Gastrocnemius medialis (tissue), 4 donors: ENCODE measurements at regions not wholly inside any gene's neighbourhood (a gene's known extent, or its start where the extent isn't known, plus 50 kb on each side); places are given as distances from the start of the nearest gene placed in this dataset.

ENCODE experiments used
- POLR2A ChIP-seq, 2 donors: fragments of 450-650 bp; IDR thresholded peaks; one replicate each; pipeline ENCODE4 v1.6.1; 2017; ENCODE audit warnings: antibody characterized with exemption in 2 of 2, mild to moderate bottlenecking in 2 of 2, moderate library complexity in 2 of 2
- TF ChIP-seq, protein P1 (sequence below), 5 experiments: fragments of 450-650 bp in 3 of 5; fragments of 200-600 bp in 2 of 5; sonication (generic) in 2 of 5; IDR thresholded peaks in 4 of 5; conservative IDR thresholded peaks in 1 of 5; 1 replicate in 4 of 5; 2 replicates in 1 of 5; pipeline ENCODE4 v1.5.1; 2016 to 2019; ENCODE audit warnings: antibody characterized with exemption in 5 of 5, mild to moderate bottlenecking in 3 of 5, moderate library complexity in 3 of 5

DNA sequence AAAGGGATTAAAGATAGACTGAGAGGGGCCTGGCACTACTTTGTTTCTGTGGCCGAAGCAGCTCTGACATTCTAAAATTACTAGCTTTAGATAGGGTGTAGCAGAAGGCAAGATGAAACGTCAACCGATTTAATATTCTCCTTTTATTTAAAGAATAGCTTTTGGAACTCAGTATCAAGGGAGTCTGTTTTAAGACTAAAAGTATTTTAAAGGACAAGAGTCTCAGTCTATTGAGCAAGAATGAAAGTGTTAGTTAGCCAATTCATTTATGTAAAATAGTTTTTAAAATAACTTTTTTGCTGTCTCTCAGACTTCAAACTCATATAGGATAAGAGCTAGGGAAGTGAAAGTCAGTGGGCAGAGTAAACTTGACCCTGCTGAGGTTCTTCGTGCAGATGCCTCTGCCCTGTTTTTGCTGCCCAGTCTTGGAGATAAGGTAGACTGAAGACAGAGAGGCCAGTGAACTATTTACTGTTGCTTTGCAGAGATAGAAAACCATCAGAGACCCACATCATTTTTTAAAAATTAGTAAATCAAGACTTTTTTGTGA lies 1090.9 kb downstream of the ROBO2 start:
- TF ChIP-seq, protein P1, sequence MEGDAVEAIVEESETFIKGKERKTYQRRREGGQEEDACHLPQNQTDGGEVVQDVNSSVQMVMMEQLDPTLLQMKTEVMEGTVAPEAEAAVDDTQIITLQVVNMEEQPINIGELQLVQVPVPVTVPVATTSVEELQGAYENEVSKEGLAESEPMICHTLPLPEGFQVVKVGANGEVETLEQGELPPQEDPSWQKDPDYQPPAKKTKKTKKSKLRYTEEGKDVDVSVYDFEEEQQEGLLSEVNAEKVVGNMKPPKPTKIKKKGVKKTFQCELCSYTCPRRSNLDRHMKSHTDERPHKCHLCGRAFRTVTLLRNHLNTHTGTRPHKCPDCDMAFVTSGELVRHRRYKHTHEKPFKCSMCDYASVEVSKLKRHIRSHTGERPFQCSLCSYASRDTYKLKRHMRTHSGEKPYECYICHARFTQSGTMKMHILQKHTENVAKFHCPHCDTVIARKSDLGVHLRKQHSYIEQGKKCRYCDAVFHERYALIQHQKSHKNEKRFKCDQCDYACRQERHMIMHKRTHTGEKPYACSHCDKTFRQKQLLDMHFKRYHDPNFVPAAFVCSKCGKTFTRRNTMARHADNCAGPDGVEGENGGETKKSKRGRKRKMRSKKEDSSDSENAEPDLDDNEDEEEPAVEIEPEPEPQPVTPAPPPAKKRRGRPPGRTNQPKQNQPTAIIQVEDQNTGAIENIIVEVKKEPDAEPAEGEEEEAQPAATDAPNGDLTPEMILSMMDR (IDR thresholded peaks at IDR 0.05 in 4 of 5, conservative IDR thresholded peaks at IDR 0.05 in 1 of 5): no peak
- TF ChIP-seq POLR2A (IDR thresholded peaks at IDR 0.05): no peak
